Activated CD4-positive, alpha-beta memory T cell treated with anti-CD3 and anti-CD28 coated beads for 36 hours (primary cell): ENCODE measurements at regions not wholly inside any gene's neighbourhood (a gene's known extent, or its start where the extent isn't known, plus 50 kb on each side); places are given as distances from the start of the nearest gene placed in this dataset.

Experiments
- CTCF ChIA-PET: fragments of 350-600 bp; sonication (Branson Sonifier 250); formaldehyde crosslinking; loops from one replicate; lab custom pipeline; 2021; ENCODE audit warnings: antibody characterized with exemption, inconsistent platforms; lab: Charles Lee
- POLR2A ChIA-PET: fragments of 350-600 bp; sonication (Branson Sonifier 250); formaldehyde crosslinking; loops from one replicate; lab custom pipeline; 2021; ENCODE audit warnings: antibody characterized with exemption; lab: Charles Lee
- DNase-seq: peaks from one replicate; pipeline ENCODE4 v3.0.0-alpha.2; 2020
- H3K27ac Mint-ChIP-seq: one replicate; pipeline ENCODE4 v1.8.0; 2021; ENCODE audit warnings: mixed read lengths
- H3K27me3 Mint-ChIP-seq: one replicate; pipeline ENCODE4 v1.8.0; 2021; ENCODE audit warnings: mixed read lengths
- H3K36me3 Mint-ChIP-seq: one replicate; pipeline ENCODE4 v1.8.0; 2021; ENCODE audit warnings: mixed read lengths
- H3K4me1 Mint-ChIP-seq: one replicate; pipeline ENCODE4 v1.8.0; 2021; ENCODE audit warnings: low read depth, mixed read lengths
- H3K4me3 Mint-ChIP-seq: one replicate; pipeline ENCODE4 v1.8.0; 2021; ENCODE audit warnings: mild to moderate bottlenecking, mixed read lengths
- H3K9me3 Mint-ChIP-seq: one replicate; pipeline ENCODE4 v1.8.0; 2021; ENCODE audit warnings: mixed read lengths
- intact Hi-C: fragments of 100-400 bp; cut with micrococcal nuclease; formaldehyde crosslinking; loops from one replicate; pipeline ENCODE4 v1.15.1; 2023

DNA sequence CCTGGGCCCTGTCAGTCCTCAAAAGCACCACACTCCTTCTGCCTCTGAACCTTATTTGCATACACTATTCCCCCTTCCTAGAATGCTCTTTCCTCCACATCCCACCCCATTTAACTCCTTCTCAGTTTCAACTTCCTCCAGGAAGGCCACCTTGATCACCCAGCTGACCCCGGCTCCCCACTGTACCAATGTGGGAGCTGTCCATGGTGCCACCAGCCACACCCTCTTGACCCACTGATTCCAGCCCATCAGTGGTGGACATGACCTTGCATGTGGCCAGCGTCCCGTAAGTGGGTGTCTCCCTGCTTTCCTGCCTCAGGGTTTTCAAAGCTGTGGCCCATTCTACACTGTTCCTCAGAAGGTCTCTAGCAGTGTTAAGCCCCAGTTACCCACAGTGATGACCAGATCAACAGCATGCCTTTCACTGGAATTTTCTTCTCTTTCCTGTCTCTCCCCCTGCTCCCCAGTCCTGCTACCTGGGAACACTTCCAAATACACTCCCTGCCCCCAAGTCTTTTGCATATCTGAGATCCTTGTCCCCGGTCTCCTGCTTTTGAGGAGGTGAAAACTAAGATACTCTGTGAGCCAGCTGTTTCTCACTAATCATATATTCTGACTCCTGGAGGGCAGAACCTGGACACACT lies 346.6 kb downstream of the MN1 start:
- Mint-ChIP-seq H3K4me3 (no peak overlapping the region), H3K27me3 (no peaks in the 10 kb centered on the region), H3K4me1 (no peaks in the 10 kb centered on the region), H3K36me3 (no peaks in the 10 kb centered on the region), H3K27ac (no peak overlapping the region), H3K9me3 (no peaks in the 10 kb centered on the region)
- intact Hi-C loops, result no loop called here
- CTCF ChIA-PET, result no interaction called here
- no peak for DNase-seq
- POLR2A ChIA-PET, result no interaction called here

DNA sequence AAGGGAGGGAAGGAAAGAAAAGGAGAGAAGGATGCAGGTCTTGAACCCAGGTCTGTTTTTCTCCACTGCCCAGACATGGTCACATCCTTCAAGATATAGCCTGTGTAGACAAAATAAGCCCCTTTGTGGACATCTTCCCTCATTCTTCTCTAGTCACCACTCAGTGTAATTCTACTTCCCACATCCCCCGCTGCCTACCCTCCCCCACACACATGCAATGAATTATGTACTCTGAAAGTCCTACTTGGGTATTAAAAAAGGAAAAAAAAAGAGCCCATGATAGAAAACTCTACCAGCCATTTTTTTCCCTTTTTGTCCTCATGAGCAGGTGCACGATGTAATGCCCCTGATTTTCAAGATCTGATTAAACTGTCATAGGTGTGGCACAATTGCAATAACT lies 346.0 kb downstream of the MN1 start:
- ChIA-PET CTCF (no interaction called here), POLR2A (no interaction called here)
- Mint-ChIP-seq H3K4me1 (no peaks in the 10 kb centered on the region), H3K4me3 (no peak overlapping the region), H3K9me3 (no peaks in the 10 kb centered on the region), H3K27ac (no peak overlapping the region), H3K36me3 (no peaks in the 10 kb centered on the region), H3K27me3 (no peaks in the 10 kb centered on the region)
- DNase-seq, result no peak
- intact Hi-C loops, result no loop called here

GRCh38 chr22:27456696-27457503 lies 344.7 kb downstream of the MN1 start:
- DNase-seq, result no peak
- Mint-ChIP-seq H3K27me3 (no peaks in the 10 kb centered on the region), H3K36me3 (no peaks in the 10 kb centered on the region), H3K27ac (no peak overlapping the region), H3K4me1 (no peaks in the 10 kb centered on the region), H3K9me3 (no peaks in the 10 kb centered on the region), H3K4me3 (no peak overlapping the region)
- ChIA-PET POLR2A (no interaction called here), CTCF (no interaction called here)
- intact Hi-C loops, result no loop called here

GRCh38 chr22:27459999-27460398 lies 341.6 kb downstream of the MN1 start:
- CTCF ChIA-PET, result no interaction called here
- Mint-ChIP-seq H3K9me3 (peaks cover 5% of the 10 kb centered on the region), H3K36me3 (no peaks in the 10 kb centered on the region), H3K4me1 (no peaks in the 10 kb centered on the region), H3K27me3 (no peaks in the 10 kb centered on the region), H3K4me3 (no peak overlapping the region), H3K27ac (no peak overlapping the region)
- DNase-seq, result no peak
- intact Hi-C loops, result no loop called here
- POLR2A ChIA-PET, result no interaction called here

- CTCF ChIA-PET, result no interaction called here
- Mint-ChIP-seq H3K27me3 (no peaks in the 10 kb centered on the region), H3K4me3 (no peak overlapping the region), H3K4me1 (no peaks in the 10 kb centered on the region), H3K9me3 (peaks cover 5% of the 10 kb centered on the region), H3K36me3 (no peaks in the 10 kb centered on the region), H3K27ac (no peak overlapping the region)
- no peak for DNase-seq
- POLR2A ChIA-PET, result no interaction called here
- intact Hi-C loops, result no loop called here
Measured at GRCh38 chr22:27460591-27461347, 340.8 kb downstream of the MN1 start.

- CTCF ChIA-PET, result no interaction called here
- H3K36me3 Mint-ChIP-seq, result no peaks in the 10 kb centered on the region
- H3K9me3 Mint-ChIP-seq, result peaks cover 5% of the 10 kb centered on the region
- no peak overlapping the region for H3K27ac Mint-ChIP-seq
- POLR2A ChIA-PET, result no interaction called here
- H3K27me3 Mint-ChIP-seq, result no peaks in the 10 kb centered on the region
- no peak for DNase-seq
- H3K4me1 Mint-ChIP-seq, result no peaks in the 10 kb centered on the region
- intact Hi-C loops, result no loop called here
- no peak overlapping the region for H3K4me3 Mint-ChIP-seq
Measured at GRCh38 chr22:27461470-27461869, 340.1 kb downstream of the MN1 start.

- no peak overlapping the region for H3K27ac Mint-ChIP-seq
- H3K9me3 Mint-ChIP-seq, result peaks cover 5% of the 10 kb centered on the region
Measured at GRCh38 chr22:27462190-27462589, 339.4 kb downstream of the MN1 start.

DNA sequence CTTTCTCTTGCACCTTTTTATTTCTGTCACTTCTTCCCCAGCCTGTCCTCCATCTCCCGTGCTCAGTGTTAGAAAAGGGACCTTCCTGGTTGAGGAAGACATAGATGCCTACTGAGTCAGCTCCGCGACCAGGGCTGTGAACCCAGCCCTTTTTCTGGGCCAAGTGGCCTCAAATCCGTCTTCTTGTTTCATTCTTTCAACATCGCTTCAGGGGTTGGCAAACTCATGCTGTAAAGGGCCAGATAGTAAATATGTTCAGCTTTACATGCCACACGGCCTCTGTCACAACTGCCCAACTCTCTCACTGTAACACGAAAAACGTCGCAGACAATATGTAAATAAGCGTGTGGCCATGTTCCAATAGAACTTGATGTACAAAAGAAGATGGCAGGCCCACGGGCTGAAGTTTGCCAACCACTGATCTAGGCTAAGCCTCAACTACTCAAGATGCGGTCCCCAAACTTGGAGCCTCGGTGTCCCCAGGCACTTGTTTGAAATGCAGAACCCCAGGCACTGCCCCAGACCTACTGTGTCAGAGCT lies 338.4 kb downstream of the MN1 start:
- peaks cover 5% of the 10 kb centered on the region for H3K9me3 Mint-ChIP-seq
- intact Hi-C loops, result no loop called here
- ChIA-PET POLR2A (no interaction called here), CTCF (no interaction called here)
- no peak overlapping the region for H3K27ac Mint-ChIP-seq
- no peak overlapping the region for H3K4me3 Mint-ChIP-seq
- no peaks in the 10 kb centered on the region for H3K4me1 Mint-ChIP-seq
- DNase-seq, result no peak
- H3K27me3 Mint-ChIP-seq, result no peaks in the 10 kb centered on the region
- H3K36me3 Mint-ChIP-seq, result no peaks in the 10 kb centered on the region

More at GRCh38 chr22:27462190-27462589, 339.4 kb downstream of the MN1 start:
- ChIA-PET CTCF (no interaction called here), POLR2A (no interaction called here)
- no peaks in the 10 kb centered on the region for H3K36me3 Mint-ChIP-seq
- DNase-seq, result no peak
- H3K4me3 Mint-ChIP-seq, result no peak overlapping the region
- intact Hi-C loops, result no loop called here
- H3K27me3 Mint-ChIP-seq, result no peaks in the 10 kb centered on the region
- H3K4me1 Mint-ChIP-seq, result no peaks in the 10 kb centered on the region

- intact Hi-C loops, result no loop called here
- CTCF ChIA-PET, result no interaction called here
- no peak for DNase-seq
- no peak overlapping the region for H3K27ac Mint-ChIP-seq
- no peaks in the 10 kb centered on the region for H3K27me3 Mint-ChIP-seq
- peaks cover 5% of the 10 kb centered on the region for H3K9me3 Mint-ChIP-seq
- POLR2A ChIA-PET, result no interaction called here
- H3K4me3 Mint-ChIP-seq, result no peak overlapping the region
- no peaks in the 10 kb centered on the region for H3K36me3 Mint-ChIP-seq
- H3K4me1 Mint-ChIP-seq, result no peaks in the 10 kb centered on the region
Measured at GRCh38 chr22:27466229-27466628, 335.3 kb downstream of the MN1 start.

DNA sequence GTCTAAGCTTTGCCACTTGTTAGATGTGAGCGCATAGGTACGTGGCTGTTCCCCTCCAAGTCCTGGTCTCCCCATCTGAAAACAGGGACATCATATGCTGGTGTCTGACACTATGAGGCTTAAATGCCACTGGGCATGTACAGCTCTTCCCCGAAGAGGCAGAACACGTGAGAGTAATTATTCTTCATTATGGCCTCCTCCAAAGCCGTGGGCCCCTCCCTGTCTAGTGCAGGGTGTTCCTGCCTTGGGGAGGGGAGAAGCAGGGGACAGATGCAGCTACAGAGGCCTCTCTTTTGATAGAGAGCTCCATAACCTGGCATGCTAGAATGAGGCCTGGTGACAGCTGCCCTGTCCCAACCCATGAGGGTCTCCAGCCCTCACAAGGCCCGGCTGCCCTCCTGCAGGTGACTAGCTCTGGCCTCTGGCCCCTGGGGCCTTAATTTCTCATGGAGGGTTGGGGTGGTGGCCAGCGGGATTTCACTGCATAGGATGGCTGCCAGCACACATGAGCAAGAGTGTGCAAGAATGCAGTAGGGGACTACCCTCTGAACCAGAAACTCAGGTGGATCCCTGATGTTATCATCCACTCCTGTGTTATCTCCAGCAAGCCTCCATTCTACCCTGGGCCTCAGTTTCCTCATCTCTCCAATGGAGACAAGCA lies 334.6 kb downstream of the MN1 start:
- Mint-ChIP-seq H3K27me3 (no peaks in the 10 kb centered on the region), H3K4me1 (no peaks in the 10 kb centered on the region), H3K36me3 (no peaks in the 10 kb centered on the region), H3K4me3 (no peak overlapping the region), H3K27ac (no peak overlapping the region), H3K9me3 (peaks cover 5% of the 10 kb centered on the region)
- intact Hi-C loops, result no loop called here
- POLR2A ChIA-PET, result no interaction called here
- no peak for DNase-seq
- CTCF ChIA-PET, result no interaction called here

GRCh38 chr22:27467711-27468110 lies 333.8 kb downstream of the MN1 start:
- intact Hi-C loops, result no loop called here
- no peak for DNase-seq
- no peaks in the 10 kb centered on the region for H3K4me1 Mint-ChIP-seq
- peaks cover 5% of the 10 kb centered on the region for H3K9me3 Mint-ChIP-seq
- no peak overlapping the region for H3K27ac Mint-ChIP-seq
- no peak overlapping the region for H3K4me3 Mint-ChIP-seq
- no peaks in the 10 kb centered on the region for H3K27me3 Mint-ChIP-seq
- CTCF ChIA-PET, result no interaction called here
- POLR2A ChIA-PET, result no interaction called here
- H3K36me3 Mint-ChIP-seq, result no peaks in the 10 kb centered on the region

GRCh38 chr22:27468712-27469111 lies 332.8 kb downstream of the MN1 start:
- POLR2A ChIA-PET, result no interaction called here

More at GRCh38 chr22:27468712-27469111, 332.8 kb downstream of the MN1 start:
- Mint-ChIP-seq H3K9me3 (no peaks in the 10 kb centered on the region), H3K4me3 (no peak overlapping the region), H3K27me3 (no peaks in the 10 kb centered on the region), H3K27ac (no peak overlapping the region), H3K36me3 (no peaks in the 10 kb centered on the region), H3K4me1 (no peaks in the 10 kb centered on the region)
- CTCF ChIA-PET, result no interaction called here
- DNase-seq, result no peak
- intact Hi-C loops, result no loop called here
